ENCODE measurements at regions not wholly inside any gene's neighbourhood (a gene's known extent, or its start where the extent isn't known, plus 50 kb on each side); places are given as distances from the start of the nearest gene placed in this dataset.

- TF ChIP-seq POLR2A (IDR thresholded peaks at IDR 0.05) (no peak), CTCF (IDR thresholded peaks at IDR 0.05) (no peak), POLR2AphosphoS5 (IDR thresholded peaks at IDR 0.05) (no peak), EP300 (IDR thresholded peaks at IDR 0.05) (no peak)
- Histone ChIP-seq H3K27me3 (peaks cover 6% of the 10 kb centered on the region), H3K4me3 (no peak overlapping the region), H3K36me3 (no peaks in the 10 kb centered on the region), H3K4me1 (no peaks in the 10 kb centered on the region), H3K27ac (no peak overlapping the region), H3K9me3 (no peaks in the 10 kb centered on the region)
- no peak for ATAC-seq
- WGBS, 2 donors (ENCODE audit: low coverage in 1 of 2): 30 to 80% methylated on average over 1 to 2 of the region's 2 CpGs
Measured at GRCh38 chr4:36432586-36432985, 151.2 kb downstream of the DTHD1 start.

GRCh38 chr4:36439556-36439955 is 158.1 kb downstream of the DTHD1 start:
- H3K4me3 ChIP-seq: no peak overlapping the region
- TF ChIP-seq CTCF (IDR thresholded peaks at IDR 0.05) (no peak), POLR2A (IDR thresholded peaks at IDR 0.05) (no peak), POLR2AphosphoS5 (IDR thresholded peaks at IDR 0.05) (no peak), EP300 (IDR thresholded peaks at IDR 0.05) (no peak)
- no peaks in the 10 kb centered on the region for H3K9me3 ChIP-seq
- H3K36me3 ChIP-seq: no peaks in the 10 kb centered on the region
- ATAC-seq: no peak
- H3K27me3 ChIP-seq: no peaks in the 10 kb centered on the region
- no peaks in the 10 kb centered on the region for H3K4me1 ChIP-seq
- H3K27ac ChIP-seq: no peak overlapping the region
- 50% methylated on average over 1 of the region's 4 CpGs; no CpG with 5 or more reads in 1 of the 2 donors for WGBS, 2 donors (ENCODE audit: low coverage in 1 of 2)

- no peak for ATAC-seq
- TF ChIP-seq POLR2A (IDR thresholded peaks at IDR 0.05) (no peak), EP300 (IDR thresholded peaks at IDR 0.05) (no peak)
- no peak overlapping the region for H3K4me3 ChIP-seq
- no peaks in the 10 kb centered on the region for H3K4me1 ChIP-seq
- H3K27ac ChIP-seq: no peak overlapping the region
- H3K27me3 ChIP-seq: no peaks in the 10 kb centered on the region
- WGBS, 2 donors (ENCODE audit: low coverage in 1 of 2): 75 to 81% methylated on average over 1 to 2 of the region's 2 CpGs
- no peaks in the 10 kb centered on the region for H3K36me3 ChIP-seq
- H3K9me3 ChIP-seq: no peaks in the 10 kb centered on the region
Measured at GRCh38 chr4:36445480-36445879, 164.1 kb downstream of the DTHD1 start.

DNA sequence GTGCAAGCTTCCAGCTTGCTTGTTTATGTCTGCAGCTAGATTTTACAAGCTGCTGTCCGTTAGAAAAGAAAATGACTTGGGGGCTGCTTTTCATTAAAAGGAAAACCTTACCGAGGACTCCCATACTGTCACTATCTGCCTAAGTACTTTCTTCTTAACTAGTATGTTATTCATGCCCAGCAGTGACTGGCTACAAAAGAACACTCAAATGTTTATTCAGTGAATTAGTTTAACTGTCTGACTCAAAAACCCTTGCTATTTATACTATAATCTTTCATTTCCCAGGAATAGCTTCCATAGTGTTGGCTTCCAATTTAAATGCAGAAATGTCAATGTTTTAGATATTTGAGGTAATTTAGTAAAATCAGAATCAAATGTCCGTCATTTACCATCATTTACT is 164.9 kb downstream of the DTHD1 start:
- 73 to 74% methylated on average over 3 of the region's 3 CpGs for WGBS, 2 donors (ENCODE audit: low coverage in 1 of 2)
- H3K4me3 ChIP-seq: no peak overlapping the region
- TF ChIP-seq POLR2A (IDR thresholded peaks at IDR 0.05): no peak
- no peak for TF ChIP-seq EP300 (IDR thresholded peaks at IDR 0.05)
- TF ChIP-seq CTCF (IDR thresholded peaks at IDR 0.05): no peak
- no peaks in the 10 kb centered on the region for H3K4me1 ChIP-seq
- no peaks in the 10 kb centered on the region for H3K27me3 ChIP-seq
- ATAC-seq: no peak
- H3K36me3 ChIP-seq: no peaks in the 10 kb centered on the region
- no peaks in the 10 kb centered on the region for H3K9me3 ChIP-seq
- no peak overlapping the region for H3K27ac ChIP-seq

- Histone ChIP-seq H3K4me1 (no peaks in the 10 kb centered on the region), H3K27me3 (no peaks in the 10 kb centered on the region), H3K27ac (no peak overlapping the region), H3K36me3 (no peaks in the 10 kb centered on the region), H3K4me3 (no peak overlapping the region), H3K9me3 (no peaks in the 10 kb centered on the region)
- WGBS, 2 donors (ENCODE audit: low coverage in 1 of 2): 61 to 97% methylated on average over 4 of the region's 4 CpGs
- no peak for ATAC-seq
- TF ChIP-seq POLR2A (IDR thresholded peaks at IDR 0.05) (no peak), POLR2AphosphoS5 (IDR thresholded peaks at IDR 0.05) (no peak), CTCF (IDR thresholded peaks at IDR 0.05) (no peak), EP300 (IDR thresholded peaks at IDR 0.05) (no peak)
Measured at GRCh38 chr4:36461344-36461743, 179.9 kb downstream of the DTHD1 start.
